Neural progenitor cell (in vitro differentiated cells): ENCODE measurements at regions not wholly inside any gene's neighbourhood (a gene's known extent, or its start where the extent isn't known, plus 50 kb on each side); places are given as distances from the start of the nearest gene placed in this dataset.

ENCODE experiments used
- CTCF ChIP-seq: fragments of 200-600 bp; sonication (generic); IDR thresholded peaks from 2 replicates; pipeline ENCODE4 v1.5.1; 2017; ENCODE audit warnings: antibody characterized with exemption, mild to moderate bottlenecking
- EZH2 ChIP-seq: fragments of 200-600 bp; sonication (generic); IDR thresholded peaks from 2 replicates; pipeline ENCODE4 v1.6.1; 2017; ENCODE audit warnings: antibody characterized with exemption, mild to moderate bottlenecking, moderate library complexity
- EZH2phosphoT487 ChIP-seq: fragments of 200-600 bp; sonication (generic); IDR thresholded peaks from 2 replicates; pipeline ENCODE4 v1.6.1; 2017; ENCODE audit warnings: antibody characterized with exemption

- TF ChIP-seq CTCF, result no peak
- no peak for TF ChIP-seq EZH2
- no peak for TF ChIP-seq EZH2phosphoT487
Measured at GRCh38 chrX:5399403-5399802, 829.3 kb downstream of the NLGN4X start.
